ENCODE measurements at regions not wholly inside any gene's neighbourhood (a gene's known extent, or its start where the extent isn't known, plus 50 kb on each side); places are given as distances from the start of the nearest gene placed in this dataset.
A peak's percentile ranks its signal among the peaks of the same experiment; 100 is the strongest.

DNA sequence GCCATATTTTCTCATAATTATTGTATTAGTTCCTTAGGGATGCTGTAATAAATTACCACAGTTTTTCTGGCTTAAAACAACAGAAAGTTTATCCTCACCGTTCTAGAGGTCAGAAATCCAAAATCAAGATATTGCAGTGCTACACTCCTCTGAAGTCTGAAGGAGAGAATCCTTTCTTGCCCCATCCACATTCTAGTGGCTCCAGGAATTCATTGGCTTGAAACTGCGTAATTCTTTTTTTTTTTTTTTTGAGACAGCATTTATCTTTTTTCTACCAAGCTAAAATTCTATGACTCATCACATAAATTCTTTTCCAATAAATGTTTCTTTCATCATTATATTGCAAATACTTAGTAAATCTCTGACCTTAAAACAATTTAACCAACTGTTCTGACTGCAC lies 451.0 kb upstream of the RGS18 start:
- TF ChIP-seq CTCF (conservative IDR thresholded peaks at IDR 0.05; ENCODE audit: low read depth, low read length), result no peak
- TF ChIP-seq MAFK (IDR thresholded peaks at IDR 0.05; ENCODE audit: low read depth, low read length), result no peak
- no peak for TF ChIP-seq RFX5 (IDR thresholded peaks at IDR 0.05; ENCODE audit: low read depth, low read length)
- TF ChIP-seq POLR2A (IDR thresholded peaks at IDR 0.05; ENCODE audit: low read depth, low read length), result no peak
- no peak for TF ChIP-seq CEBPB (IDR thresholded peaks at IDR 0.05; ENCODE audit: low read depth, low read length)
- no peak for TF ChIP-seq RAD21 (IDR thresholded peaks at IDR 0.05; ENCODE audit: low read length)
- no peak for TF ChIP-seq MAZ (IDR thresholded peaks at IDR 0.05; ENCODE audit: borderline replicate concordance, low read depth, low read length)
- no peak for TF ChIP-seq RCOR1 (IDR thresholded peaks at IDR 0.05; ENCODE audit: insufficient replicate concordance, low read length)
- no peak for TF ChIP-seq SMC3 (IDR thresholded peaks at IDR 0.05; ENCODE audit: low read depth, low read length)
- TF ChIP-seq BHLHE40 (IDR thresholded peaks at IDR 0.05; ENCODE audit: low read depth, low read length), result no peak
- TF ChIP-seq, protein P1, sequence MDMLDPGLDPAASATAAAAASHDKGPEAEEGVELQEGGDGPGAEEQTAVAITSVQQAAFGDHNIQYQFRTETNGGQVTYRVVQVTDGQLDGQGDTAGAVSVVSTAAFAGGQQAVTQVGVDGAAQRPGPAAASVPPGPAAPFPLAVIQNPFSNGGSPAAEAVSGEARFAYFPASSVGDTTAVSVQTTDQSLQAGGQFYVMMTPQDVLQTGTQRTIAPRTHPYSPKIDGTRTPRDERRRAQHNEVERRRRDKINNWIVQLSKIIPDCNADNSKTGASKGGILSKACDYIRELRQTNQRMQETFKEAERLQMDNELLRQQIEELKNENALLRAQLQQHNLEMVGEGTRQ (IDR thresholded peaks at IDR 0.05; ENCODE audit: low read depth, low read length), result no peak
- TF ChIP-seq FOS (IDR thresholded peaks at IDR 0.05; ENCODE audit: low read depth, low read length), result peak; percentile 30; the same call in 1 of the 2 replicates
- TF ChIP-seq MXI1 (IDR thresholded peaks at IDR 0.05; ENCODE audit: borderline replicate concordance, low read depth, low read length), result no peak

Measured in IMR-90 (cell line).